Karpas-422 (cell line): ENCODE measurements at regions not wholly inside any gene's neighbourhood (a gene's known extent, or its start where the extent isn't known, plus 50 kb on each side); places are given as distances from the start of the nearest gene placed in this dataset.

Experiments
- DNase-seq: peaks from one replicate; pipeline ENCODE4 v3.0.0-alpha.2; 2015
- H2AFZ ChIP-seq: fragments of 200-600 bp; sonication (generic); 2 replicates; pipeline ENCODE4 v1.6.1; 2014; ENCODE audit warnings: antibody characterized with exemption, low read length, mixed read lengths
- H3K27ac ChIP-seq: fragments of 200-600 bp; sonication (generic); 2 replicates; pipeline ENCODE4 v1.5.1; 2014; ENCODE audit warnings: mild to moderate bottlenecking, low read length, moderate library complexity
- H3K27me3 ChIP-seq: fragments of 200-600 bp; sonication (generic); 2 replicates; pipeline ENCODE4 v1.6.1; 2014; ENCODE audit warnings: low read length, mixed read lengths
- H3K36me3 ChIP-seq: fragments of 200-600 bp; sonication (generic); 2 replicates; pipeline ENCODE4 v1.6.1; 2014; ENCODE audit warnings: low read length, mixed read lengths; ENCODE audit not compliant: insufficient read depth
- H3K4me1 ChIP-seq: fragments of 200-600 bp; sonication (generic); 2 replicates; pipeline ENCODE4 v1.6.1; 2014; ENCODE audit warnings: mild to moderate bottlenecking, low read length, mixed read lengths
- H3K4me2 ChIP-seq: fragments of 200-600 bp; sonication (generic); 2 replicates; pipeline ENCODE4 v1.6.1; 2014; ENCODE audit warnings: low read length, low read depth, mild to moderate bottlenecking; ENCODE audit not compliant: poor library complexity, severe bottlenecking
- H3K4me3 ChIP-seq: fragments of 200-600 bp; sonication (generic); 2 replicates; pipeline ENCODE4 v1.5.1; 2014; ENCODE audit warnings: mild to moderate bottlenecking, antibody characterized with exemption, low read length, mixed read lengths
- H3K79me2 ChIP-seq: fragments of 200-600 bp; sonication (generic); 2 replicates; pipeline ENCODE4 v1.6.1; 2014; ENCODE audit warnings: mild to moderate bottlenecking, low read length, mixed read lengths
- H3K9ac ChIP-seq: fragments of 200-600 bp; sonication (generic); 2 replicates; pipeline ENCODE4 v1.6.0; 2014; ENCODE audit warnings: low read length
- H3K9me2 ChIP-seq: fragments of 200-600 bp; sonication (generic), shearing (Covaris generic); replicated peaks from 2 replicates; pipeline ENCODE4 v1.6.0; 2014; ENCODE audit warnings: mild to moderate bottlenecking, low read length, moderate library complexity; ENCODE audit not compliant: insufficient read depth
- H3K9me3 ChIP-seq: fragments of 300-700, 200-600 bp; sonication (generic); 2 replicates; pipeline ENCODE4 v1.6.1; 2014; ENCODE audit warnings: low read length, mixed read lengths
- H4K20me1 ChIP-seq: fragments of 200-600 bp; sonication (generic); 2 replicates; pipeline ENCODE4 v1.6.1; 2014; ENCODE audit warnings: mild to moderate bottlenecking, antibody characterized with exemption, low read length, low read depth; ENCODE audit not compliant: insufficient read depth

DNA sequence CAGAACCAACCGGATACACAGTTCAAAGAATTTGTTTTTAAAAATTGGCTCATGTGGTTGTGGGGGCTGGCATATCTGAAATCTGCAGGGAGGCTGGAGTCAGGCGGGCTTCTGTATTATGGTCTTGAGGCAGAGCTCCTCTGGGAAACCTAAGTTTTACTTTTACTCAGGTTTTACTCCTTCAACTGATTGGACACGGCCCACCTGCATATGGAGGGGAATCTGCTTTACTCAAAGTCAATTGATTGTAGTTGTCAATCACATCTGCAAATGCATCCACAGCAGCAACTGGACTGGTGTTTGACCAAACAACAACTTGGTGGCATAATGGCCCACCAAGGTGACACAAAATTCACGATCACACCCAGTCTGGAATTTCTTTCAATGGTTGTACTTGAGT lies 103.4 kb downstream of the ERMARD start:
- no peaks in the 10 kb centered on the region for H3K27me3 ChIP-seq
- no peaks in the 10 kb centered on the region for H4K20me1 ChIP-seq
- no peak overlapping the region for H3K4me3 ChIP-seq
- no peaks in the 10 kb centered on the region for H3K9me2 ChIP-seq
- H3K4me2 ChIP-seq: no peak overlapping the region
- H3K79me2 ChIP-seq: no peaks in the 10 kb centered on the region
- no peak for DNase-seq
- H3K9me3 ChIP-seq: no peaks in the 10 kb centered on the region
- H2AFZ ChIP-seq: no peak overlapping the region
- H3K9ac ChIP-seq: no peak overlapping the region
- H3K27ac ChIP-seq: no peak overlapping the region
- H3K36me3 ChIP-seq: no peaks in the 10 kb centered on the region
- no peaks in the 10 kb centered on the region for H3K4me1 ChIP-seq

DNA sequence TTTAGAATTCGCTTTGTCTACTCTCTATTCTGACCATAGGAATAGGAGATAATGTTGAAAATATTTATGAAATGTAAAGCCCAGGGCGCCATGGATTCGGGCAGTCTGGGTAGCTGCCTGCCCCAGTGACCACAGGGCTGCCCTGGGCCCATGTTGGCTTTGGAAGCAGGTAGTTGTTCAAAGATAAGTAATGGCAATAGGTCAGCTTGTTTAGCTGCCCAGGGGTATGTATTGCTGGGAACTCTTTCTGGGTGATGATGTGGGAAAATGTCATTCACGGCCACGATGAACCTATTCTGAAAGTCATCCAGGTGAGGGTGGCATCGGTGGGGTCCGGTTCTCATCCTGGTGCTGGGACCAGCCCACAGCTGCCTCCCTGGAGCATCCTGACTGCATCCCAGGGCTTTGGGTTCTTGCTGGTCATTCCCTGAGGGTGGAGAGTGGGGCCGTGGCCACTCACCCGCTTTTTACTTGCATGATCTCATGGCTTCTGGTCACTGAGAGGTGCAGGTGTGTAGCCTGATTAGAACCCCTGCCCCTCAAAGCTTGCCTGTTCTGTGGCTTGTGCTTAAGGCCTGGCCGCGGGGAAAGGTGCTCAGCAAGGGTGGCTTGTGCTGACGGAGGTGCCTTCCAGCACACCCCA lies 102.8 kb downstream of the ERMARD start:
- H3K9me2 ChIP-seq: no peaks in the 10 kb centered on the region
- no peaks in the 10 kb centered on the region for H3K9me3 ChIP-seq
- H3K4me2 ChIP-seq: no peak overlapping the region
- no peak overlapping the region for H3K9ac ChIP-seq
- no peak overlapping the region for H3K4me3 ChIP-seq
- no peaks in the 10 kb centered on the region for H4K20me1 ChIP-seq
- DNase-seq: no peak
- H3K79me2 ChIP-seq: no peaks in the 10 kb centered on the region
- no peaks in the 10 kb centered on the region for H3K4me1 ChIP-seq
- H2AFZ ChIP-seq: no peak overlapping the region
- H3K36me3 ChIP-seq: no peaks in the 10 kb centered on the region
- no peak overlapping the region for H3K27ac ChIP-seq
- no peaks in the 10 kb centered on the region for H3K27me3 ChIP-seq

DNA sequence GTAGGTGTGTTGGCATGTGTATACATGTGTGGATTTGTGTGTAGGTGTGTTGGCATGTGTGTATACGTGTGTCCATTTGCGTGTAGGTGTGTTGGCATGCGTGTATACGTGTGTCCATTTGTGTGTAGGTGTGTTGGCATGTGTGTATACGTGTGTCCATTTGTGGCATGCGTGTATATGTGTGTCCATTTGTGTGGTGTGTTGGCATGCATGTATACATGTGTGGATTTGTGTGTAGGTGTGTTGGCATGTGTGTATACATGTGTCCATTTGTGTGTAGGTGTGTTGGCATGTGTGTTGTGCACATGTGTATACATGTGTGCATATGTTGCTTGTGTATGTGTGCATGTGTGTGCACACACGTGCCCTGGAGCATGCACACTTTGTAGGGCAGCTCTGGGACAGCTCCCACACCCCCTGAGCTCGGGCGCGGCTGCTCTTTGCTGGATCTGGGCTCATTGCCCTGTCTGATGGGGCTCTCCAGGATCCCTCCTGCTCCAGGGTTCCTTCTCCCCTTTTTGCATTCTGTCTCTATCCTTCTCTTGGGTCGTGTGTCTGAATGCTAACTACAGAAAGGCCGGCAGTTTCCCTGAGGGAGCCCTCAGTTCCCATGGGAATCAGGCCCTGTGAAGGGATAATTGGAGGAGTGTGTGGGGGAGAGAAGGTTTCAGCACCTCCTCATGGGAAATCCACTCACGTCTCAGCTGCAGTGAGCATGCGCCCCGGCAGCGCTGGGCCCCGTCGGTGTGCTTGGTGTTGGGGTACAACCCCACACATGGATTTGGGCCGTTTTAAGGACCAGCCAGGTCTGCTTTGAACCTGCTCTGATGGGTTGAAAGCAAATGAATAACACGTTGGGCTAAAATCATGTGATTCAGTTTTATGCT lies 102.0 kb downstream of the ERMARD start:
- H4K20me1 ChIP-seq: no peaks in the 10 kb centered on the region
- DNase-seq: no peak
- no peaks in the 10 kb centered on the region for H3K4me1 ChIP-seq
- H3K36me3 ChIP-seq: no peaks in the 10 kb centered on the region
- no peak overlapping the region for H3K9ac ChIP-seq
- H3K9me2 ChIP-seq: no peaks in the 10 kb centered on the region
- no peak overlapping the region for H2AFZ ChIP-seq
- H3K4me2 ChIP-seq: no peak overlapping the region
- H3K79me2 ChIP-seq: no peaks in the 10 kb centered on the region
- no peaks in the 10 kb centered on the region for H3K9me3 ChIP-seq
- no peak overlapping the region for H3K4me3 ChIP-seq
- no peak overlapping the region for H3K27ac ChIP-seq
- no peaks in the 10 kb centered on the region for H3K27me3 ChIP-seq

DNA sequence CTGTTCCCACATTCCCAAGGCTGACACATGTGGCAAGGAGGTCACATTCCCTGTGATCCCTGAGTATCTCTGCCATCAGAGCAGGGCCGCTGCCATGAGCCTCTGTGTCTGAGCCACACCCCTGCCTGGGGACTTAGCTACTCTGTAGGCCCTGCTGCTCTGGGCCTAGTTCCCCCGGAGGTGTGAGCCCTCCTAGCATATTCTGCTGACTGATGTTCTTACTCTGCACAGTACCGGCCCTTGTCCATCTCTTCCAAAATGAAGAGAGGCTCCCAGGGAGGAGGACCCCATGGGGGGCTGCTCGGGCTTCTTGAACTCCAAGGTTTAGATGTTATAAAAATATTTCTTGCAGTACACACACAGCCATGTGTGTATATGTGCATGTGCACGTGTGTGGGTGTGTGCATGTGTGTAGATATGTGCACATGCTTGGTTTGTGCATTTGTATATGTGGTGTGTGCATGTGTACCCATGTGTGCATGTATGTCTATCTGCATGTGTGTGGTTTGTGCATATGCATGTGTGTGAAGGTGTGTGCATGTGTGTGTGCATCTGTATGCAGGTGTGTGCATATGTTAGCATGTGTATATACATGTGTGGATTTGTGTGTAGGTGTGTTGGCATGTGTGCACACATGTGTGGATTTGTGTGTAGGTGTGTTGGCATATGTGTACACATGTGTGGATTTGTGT lies 101.2 kb downstream of the ERMARD start:
- DNase-seq: no peak
- H3K27me3 ChIP-seq: no peaks in the 10 kb centered on the region
- no peaks in the 10 kb centered on the region for H3K79me2 ChIP-seq
- no peaks in the 10 kb centered on the region for H3K4me1 ChIP-seq
- H3K9ac ChIP-seq: no peak overlapping the region
- no peaks in the 10 kb centered on the region for H4K20me1 ChIP-seq
- no peaks in the 10 kb centered on the region for H3K9me3 ChIP-seq
- no peak overlapping the region for H3K4me3 ChIP-seq
- no peak overlapping the region for H2AFZ ChIP-seq
- H3K27ac ChIP-seq: no peak overlapping the region
- H3K9me2 ChIP-seq: no peaks in the 10 kb centered on the region
- no peaks in the 10 kb centered on the region for H3K36me3 ChIP-seq
- H3K4me2 ChIP-seq: no peak overlapping the region

DNA sequence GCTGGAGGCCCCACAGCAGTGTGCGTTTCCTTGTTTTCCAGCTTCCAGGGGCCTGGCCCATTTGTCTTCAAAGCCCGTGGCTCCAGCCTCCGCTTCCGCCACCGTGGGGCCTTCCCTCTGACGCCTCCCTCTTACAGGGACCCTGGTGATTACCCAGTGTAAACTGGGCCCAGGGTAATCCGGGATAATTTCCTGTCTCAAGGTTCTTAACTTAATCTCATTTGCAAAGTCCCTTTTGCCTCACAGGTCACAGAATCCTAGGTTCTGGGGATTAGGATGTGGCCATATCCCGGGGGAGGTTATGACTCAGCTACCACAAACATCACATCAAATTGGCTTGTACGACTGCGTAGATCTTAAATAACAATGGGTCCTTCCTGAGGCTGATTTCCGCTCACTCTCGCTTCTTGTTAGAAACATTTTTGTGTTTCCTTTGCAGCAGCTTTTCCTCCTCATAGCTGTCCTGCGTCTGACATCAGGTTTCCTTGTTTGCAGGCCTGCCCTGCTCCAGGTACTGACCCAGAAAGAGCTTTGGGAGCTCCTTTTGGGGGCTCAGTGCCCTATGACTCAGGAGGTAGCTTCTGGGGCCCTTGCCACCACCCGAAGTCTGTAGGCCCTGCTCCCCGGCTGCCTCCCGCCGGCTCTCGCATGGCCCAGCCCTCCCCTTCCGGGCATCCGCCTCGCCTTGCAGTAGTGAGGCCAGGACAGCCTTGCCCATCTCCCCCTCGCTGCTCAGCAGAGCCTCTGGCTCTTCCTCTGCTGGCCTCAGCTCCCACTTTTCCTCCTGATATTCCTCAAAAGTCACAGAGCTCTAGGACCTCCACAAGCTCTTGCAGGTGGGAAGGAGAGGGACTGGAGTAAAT lies 100.5 kb downstream of the ERMARD start:
- H3K9ac ChIP-seq: no peak overlapping the region
- no peak overlapping the region for H2AFZ ChIP-seq
- H3K4me1 ChIP-seq: no peaks in the 10 kb centered on the region
- H3K79me2 ChIP-seq: no peaks in the 10 kb centered on the region
- no peaks in the 10 kb centered on the region for H3K36me3 ChIP-seq
- H4K20me1 ChIP-seq: no peaks in the 10 kb centered on the region
- H3K9me2 ChIP-seq: no peaks in the 10 kb centered on the region
- no peak overlapping the region for H3K4me3 ChIP-seq
- no peaks in the 10 kb centered on the region for H3K9me3 ChIP-seq
- H3K4me2 ChIP-seq: no peak overlapping the region
- no peaks in the 10 kb centered on the region for H3K27me3 ChIP-seq
- no peak overlapping the region for H3K27ac ChIP-seq
- no peak for DNase-seq

DNA sequence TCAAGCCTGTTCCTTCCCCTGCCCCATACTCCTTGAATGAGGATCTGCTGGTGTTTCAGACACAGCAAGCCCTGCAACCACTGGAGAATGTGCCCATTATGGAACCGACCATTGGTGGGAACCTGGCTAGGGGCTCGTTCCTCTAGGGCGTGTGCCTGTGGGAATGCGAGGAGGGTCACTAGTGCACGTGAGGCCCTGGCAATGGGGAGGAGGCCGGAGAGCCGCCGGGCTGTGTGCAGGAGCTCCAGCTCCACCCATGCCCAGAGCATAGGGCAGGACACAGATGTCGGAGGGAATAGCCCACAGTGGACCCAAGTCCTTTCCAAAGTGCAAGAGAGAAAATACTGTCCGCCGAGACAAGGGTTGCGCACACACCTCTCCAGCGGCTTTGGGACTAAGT lies 99.3 kb downstream of the ERMARD start:
- Histone ChIP-seq H4K20me1 (no peaks in the 10 kb centered on the region), H3K79me2 (no peaks in the 10 kb centered on the region), H3K36me3 (no peaks in the 10 kb centered on the region), H3K27ac (no peak overlapping the region), H3K4me2 (no peak overlapping the region), H3K9ac (no peak overlapping the region), H3K4me1 (no peaks in the 10 kb centered on the region), H3K4me3 (no peak overlapping the region), H3K27me3 (no peaks in the 10 kb centered on the region), H2AFZ (no peak overlapping the region), H3K9me3 (no peaks in the 10 kb centered on the region), H3K9me2 (no peaks in the 10 kb centered on the region)
- DNase-seq: no peak

DNA sequence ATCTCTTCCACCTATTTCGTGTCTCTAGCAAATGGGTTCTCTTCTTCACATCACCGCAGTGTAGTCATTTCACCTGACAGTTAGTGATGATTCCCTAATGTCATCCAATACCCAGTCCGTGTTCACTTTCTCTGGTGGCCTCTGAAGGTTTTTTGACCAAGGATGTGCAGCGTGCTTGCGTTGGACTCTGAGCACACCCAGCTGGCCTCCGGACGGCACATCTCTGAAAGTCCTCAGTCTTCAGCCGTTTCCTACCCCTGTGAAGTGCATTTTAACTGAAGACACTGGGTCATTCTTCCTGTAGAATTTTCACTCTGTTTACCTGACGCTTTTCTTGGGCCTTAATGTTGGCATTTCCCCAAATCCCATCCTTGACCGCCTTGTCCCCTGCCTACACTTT lies 98.7 kb downstream of the ERMARD start:
- H3K79me2 ChIP-seq: no peaks in the 10 kb centered on the region
- no peaks in the 10 kb centered on the region for H3K27me3 ChIP-seq
- no peak for DNase-seq
- H3K9me2 ChIP-seq: no peaks in the 10 kb centered on the region
- no peak overlapping the region for H3K27ac ChIP-seq
- H3K9me3 ChIP-seq: no peaks in the 10 kb centered on the region
- H3K4me3 ChIP-seq: no peak overlapping the region
- H3K4me2 ChIP-seq: no peak overlapping the region
- no peaks in the 10 kb centered on the region for H4K20me1 ChIP-seq
- H3K4me1 ChIP-seq: no peaks in the 10 kb centered on the region
- H3K36me3 ChIP-seq: no peaks in the 10 kb centered on the region
- no peak overlapping the region for H2AFZ ChIP-seq
- H3K9ac ChIP-seq: no peak overlapping the region
